OCI-LY7 (cell line): ENCODE measurements at regions not wholly inside any gene's neighbourhood (a gene's known extent, or its start where the extent isn't known, plus 50 kb on each side); places are given as distances from the start of the nearest gene placed in this dataset.

Source experiments
- CTCF ChIP-seq: fragments of 200-600 bp; sonication (generic); conservative IDR thresholded peaks from 2 replicates; pipeline ENCODE4 v1.5.1; 2014; ENCODE audit warnings: mild to moderate bottlenecking, antibody characterized with exemption, low read length, moderate library complexity, mixed read lengths
- EZH2phosphoT487 ChIP-seq: fragments of 200-600 bp; sonication (generic); IDR thresholded peaks from 2 replicates; pipeline ENCODE4 v1.6.1; 2018; ENCODE audit warnings: low read depth, borderline replicate concordance, mild to moderate bottlenecking, mixed run types, antibody characterized with exemption, low read length, moderate library complexity, mixed read lengths

DNA sequence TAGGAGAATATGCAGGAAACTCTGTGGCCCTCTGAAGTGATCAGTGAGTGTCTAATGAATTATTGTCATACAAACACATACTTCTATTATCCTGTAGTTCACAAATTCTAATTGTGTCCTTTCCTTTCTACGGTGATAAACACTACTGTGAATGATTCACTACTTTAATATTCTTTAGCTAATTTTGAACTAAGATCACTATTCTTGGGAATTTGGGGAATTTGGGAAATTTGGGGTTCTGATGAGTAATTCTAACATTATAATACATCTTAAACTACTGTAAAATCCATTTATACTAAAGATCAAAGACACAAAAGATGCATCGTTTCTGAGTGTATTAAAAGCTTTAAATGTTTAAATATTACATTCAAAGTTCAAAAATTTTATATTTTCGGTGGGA, 1287.2 kb upstream of the CITED2 start:
- no peak for TF ChIP-seq CTCF
- no peak for TF ChIP-seq EZH2phosphoT487
